Transverse colon (tissue), 4 donors: ENCODE measurements at regions not wholly inside any gene's neighbourhood (a gene's known extent, or its start where the extent isn't known, plus 50 kb on each side); places are given as distances from the start of the nearest gene placed in this dataset.

Source experiments
- DNase-seq: peaks from one replicate; pipeline ENCODE4 v3.0.0-alpha.2; 2019
- H3K27ac ChIP-seq, 4 donors: fragments of 200-600 bp; sonication (generic); 2 replicates each; pipeline ENCODE4 v1.5.1; 2016 to 2018; ENCODE audit warnings: inconsistent platforms in 4 of 4
- H3K27me3 ChIP-seq: fragments of 200-600 bp; sonication (generic); 2 replicates; pipeline ENCODE4 v1.5.1; 2017; ENCODE audit warnings: inconsistent platforms
- H3K36me3 ChIP-seq, 4 donors: fragments of 200-600 bp; sonication (generic); 2 replicates each; pipeline ENCODE4 v1.5.1; 2017 to 2019; ENCODE audit warnings: inconsistent platforms in 4 of 4
- H3K4me1 ChIP-seq, 4 donors: fragments of 200-600 bp; sonication (generic); 2 replicates each; pipeline ENCODE4 v1.5.1; 2017 to 2020; ENCODE audit warnings: inconsistent platforms in 4 of 4
- H3K4me3 ChIP-seq, 4 donors: fragments of 200-600 bp; sonication (generic); 1 replicate in 1 of 4; 2 replicates in 3 of 4; pipeline versions ENCODE4 v1.5.1 to v1.6.1; 2017 to 2019; ENCODE audit warnings: inconsistent platforms in 4 of 4
- H3K9me3 ChIP-seq, 2 donors: fragments of 200-600 bp; sonication (generic); 2 replicates each; pipeline ENCODE4 v1.5.1; 2017 to 2019; ENCODE audit warnings: inconsistent platforms in 2 of 2
- EP300 ChIP-seq: sonication (generic); formaldehyde crosslinking; IDR thresholded peaks from one replicate; pipeline ENCODE4 v1.6.1; 2017; ENCODE audit warnings: antibody characterized with exemption, low read depth
- POLR2A ChIP-seq: fragments of 450-650 bp; IDR thresholded peaks from one replicate; pipeline ENCODE4 v1.6.1; 2016; ENCODE audit warnings: antibody characterized with exemption, mild to moderate bottlenecking, moderate library complexity
- POLR2AphosphoS5 ChIP-seq, 3 donors: sonication (generic); formaldehyde crosslinking; IDR thresholded peaks; one replicate each; pipeline ENCODE4 v1.6.1; 2016; ENCODE audit warnings: antibody characterized with exemption in 3 of 3
- WGBS, 2 donors: methylation state at CpG; one replicate each; pipeline ENCODE4 v1.1.5; 2018; ENCODE audit warnings: low coverage in 1 of 2; 5-methylcytosine and 5-hydroxymethylcytosine counted together
- in situ Hi-C, 4 donors: fragments of 200-750 bp; cut with MboI; loops; one replicate each; pipeline versions ENCODE4 v1.15.0 to v1.15.1; 2017; ENCODE audit warnings: low sequenced_read_pairs in 3 of 4, low pct_ligation_motif_present in 1 of 4, low pct_unique_long_range_greater_than_20kb in 1 of 4
- intact Hi-C: fragments of 100-400 bp; cut with DNase I; formaldehyde crosslinking; loops from one replicate; pipeline ENCODE4 v1.15.1; 2023; ENCODE audit warnings: low total_unique reads
- TF ChIP-seq, protein P1 (sequence below), 5 experiments: fragments of 200-600 bp in 3 of 5; fragments of 450-650 bp in 2 of 5; sonication (generic) in 3 of 5; IDR thresholded peaks; 1 replicate in 2 of 5; 2 replicates in 3 of 5; pipeline ENCODE4 v1.5.1; 2016 to 2017; ENCODE audit warnings: antibody characterized with exemption in 5 of 5, inconsistent platforms in 3 of 5, mild to moderate bottlenecking in 2 of 5, moderate library complexity in 1 of 5

DNA sequence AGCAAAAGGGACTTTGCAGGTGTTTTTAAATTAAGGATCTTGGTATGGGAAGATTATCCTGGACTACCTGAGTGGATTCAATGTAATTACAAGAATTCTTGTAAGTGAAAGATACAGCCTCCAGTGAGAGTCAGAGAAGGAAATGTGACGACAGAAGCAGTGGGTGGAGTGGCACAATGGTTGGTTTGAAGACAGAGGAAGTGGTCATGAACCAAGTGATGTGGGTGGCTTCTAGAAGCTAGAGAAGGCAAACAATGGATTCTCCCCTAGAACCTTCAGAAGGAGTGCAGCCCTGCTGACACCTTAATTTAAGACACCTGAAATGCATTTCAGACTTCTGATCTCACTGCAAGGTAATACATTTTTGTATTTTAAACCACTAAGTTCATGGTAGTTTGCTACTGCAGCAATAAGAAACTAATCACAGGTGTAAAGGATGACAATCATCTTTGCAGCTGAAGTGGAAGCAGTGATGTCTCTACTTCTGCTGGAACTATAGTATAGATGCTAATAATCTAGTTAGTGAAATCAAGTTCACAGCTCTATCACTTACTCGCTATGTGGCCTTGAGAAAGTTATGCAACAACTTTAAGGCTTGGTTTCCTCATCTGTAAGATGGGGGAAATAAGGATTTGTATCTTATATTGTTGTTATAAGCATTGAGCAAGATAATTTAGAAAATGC, 403.4 kb upstream of the SUCLG2 start:
- intact Hi-C loops (no loop called here), in situ Hi-C loops (no loop called here)
- H3K4me1 ChIP-seq: peaks cover 0 to 16% (median 5%) of the 10 kb centered on the region in 4 donors
- TF ChIP-seq EP300 (no peak), POLR2A (no peak), POLR2AphosphoS5 (IDR thresholded peaks at IDR 0.05) (no peak)
- TF ChIP-seq, protein P1, sequence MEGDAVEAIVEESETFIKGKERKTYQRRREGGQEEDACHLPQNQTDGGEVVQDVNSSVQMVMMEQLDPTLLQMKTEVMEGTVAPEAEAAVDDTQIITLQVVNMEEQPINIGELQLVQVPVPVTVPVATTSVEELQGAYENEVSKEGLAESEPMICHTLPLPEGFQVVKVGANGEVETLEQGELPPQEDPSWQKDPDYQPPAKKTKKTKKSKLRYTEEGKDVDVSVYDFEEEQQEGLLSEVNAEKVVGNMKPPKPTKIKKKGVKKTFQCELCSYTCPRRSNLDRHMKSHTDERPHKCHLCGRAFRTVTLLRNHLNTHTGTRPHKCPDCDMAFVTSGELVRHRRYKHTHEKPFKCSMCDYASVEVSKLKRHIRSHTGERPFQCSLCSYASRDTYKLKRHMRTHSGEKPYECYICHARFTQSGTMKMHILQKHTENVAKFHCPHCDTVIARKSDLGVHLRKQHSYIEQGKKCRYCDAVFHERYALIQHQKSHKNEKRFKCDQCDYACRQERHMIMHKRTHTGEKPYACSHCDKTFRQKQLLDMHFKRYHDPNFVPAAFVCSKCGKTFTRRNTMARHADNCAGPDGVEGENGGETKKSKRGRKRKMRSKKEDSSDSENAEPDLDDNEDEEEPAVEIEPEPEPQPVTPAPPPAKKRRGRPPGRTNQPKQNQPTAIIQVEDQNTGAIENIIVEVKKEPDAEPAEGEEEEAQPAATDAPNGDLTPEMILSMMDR (IDR thresholded peaks at IDR 0.05): no peak
- H3K27ac ChIP-seq: no peak overlapping the region
- 44 to 65% methylated on average over 2 of the region's 2 CpGs for WGBS, 2 donors
- DNase-seq: no peak
- no peaks in the 10 kb centered on the region for H3K36me3 ChIP-seq
- H3K27me3 ChIP-seq: no peaks in the 10 kb centered on the region
- H3K4me3 ChIP-seq: no peak overlapping the region
- H3K9me3 ChIP-seq: no peaks in the 10 kb centered on the region

DNA sequence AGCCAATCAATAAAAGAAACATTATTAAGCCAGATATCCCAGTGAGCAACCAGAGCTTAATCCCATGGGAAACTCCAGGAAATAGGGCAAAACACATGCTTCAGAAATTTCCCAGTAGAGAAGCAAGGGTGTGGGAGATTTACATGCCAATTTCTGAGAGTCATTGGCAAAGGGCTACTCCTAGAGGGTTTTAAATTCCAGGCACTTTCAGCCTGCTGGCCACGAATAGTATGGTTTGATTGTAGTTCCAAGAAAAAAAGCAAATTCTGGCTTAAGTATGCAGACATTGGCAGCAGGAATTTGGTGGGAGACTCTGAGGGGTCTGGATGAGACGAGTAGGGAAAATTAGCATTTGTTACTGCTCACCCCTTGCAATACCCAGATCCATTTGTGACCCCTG, 402.1 kb upstream of the SUCLG2 start:
- peaks cover 0 to 16% (median 5%) of the 10 kb centered on the region in 4 donors for H3K4me1 ChIP-seq
- DNase-seq: no peak
- intact Hi-C loops: no loop called here
- H3K4me3 ChIP-seq: no peak overlapping the region
- no peaks in the 10 kb centered on the region for H3K9me3 ChIP-seq
- no peak overlapping the region for H3K27ac ChIP-seq
- WGBS, 2 donors: 72% methylated on average over 2 of the region's 2 CpGs; no CpG with 5 or more reads in 1 of the 2 donors
- in situ Hi-C loops: no loop called here
- TF ChIP-seq POLR2AphosphoS5 (IDR thresholded peaks at IDR 0.05): no peak
- TF ChIP-seq POLR2A: no peak
- TF ChIP-seq, protein P1 (IDR thresholded peaks at IDR 0.05): no peak
- no peak for TF ChIP-seq EP300
- H3K27me3 ChIP-seq: no peaks in the 10 kb centered on the region
- H3K36me3 ChIP-seq: no peaks in the 10 kb centered on the region

DNA sequence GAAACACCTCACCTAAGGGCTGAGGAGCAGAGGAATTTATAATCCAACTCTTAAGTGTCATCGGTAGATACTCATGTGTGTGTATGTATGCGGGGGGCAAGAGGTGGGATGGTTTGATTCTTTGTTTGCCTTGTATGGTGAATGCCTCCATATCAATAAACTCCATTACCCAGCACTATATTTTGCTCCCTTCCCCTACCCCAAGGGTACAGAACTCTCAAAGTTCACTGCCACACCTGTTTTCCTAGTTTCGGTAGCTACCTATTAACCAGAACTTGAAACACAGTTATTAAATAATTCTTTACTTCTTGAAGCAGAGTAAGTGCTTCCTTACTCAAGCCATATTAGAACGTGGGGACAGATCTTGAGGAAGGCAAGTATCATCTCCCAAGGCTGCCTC, 400.8 kb upstream of the SUCLG2 start:
- H3K27ac ChIP-seq: no peak overlapping the region
- H3K36me3 ChIP-seq: no peaks in the 10 kb centered on the region

DNA sequence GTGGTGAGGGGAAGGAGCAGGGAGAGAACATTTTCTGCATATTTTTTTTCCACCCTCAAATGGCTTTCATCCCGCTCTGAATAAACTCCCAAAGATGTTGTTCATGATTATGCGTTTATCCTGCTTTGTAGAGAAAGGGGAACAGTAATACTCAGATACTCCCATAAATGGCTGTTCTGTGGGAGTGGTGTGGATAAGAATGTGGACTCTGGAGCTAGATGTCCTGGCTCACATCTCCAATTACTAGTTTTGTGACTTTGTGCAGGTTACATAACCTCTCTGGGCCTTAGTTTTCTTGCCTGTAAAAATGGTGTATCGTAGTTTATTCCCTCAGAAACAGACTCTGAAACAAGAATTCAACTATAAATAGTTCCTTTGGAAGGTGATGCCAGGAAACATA, 395.4 kb upstream of the SUCLG2 start:
- H3K36me3 ChIP-seq: no peaks in the 10 kb centered on the region
- H3K4me1 ChIP-seq: no peaks in the 10 kb centered on the region
- H3K4me3 ChIP-seq: no peak overlapping the region
- H3K27ac ChIP-seq: no peak overlapping the region
- DNase-seq: no peak
- no peak for TF ChIP-seq EP300
- no peak for TF ChIP-seq POLR2AphosphoS5 (IDR thresholded peaks at IDR 0.05)
- TF ChIP-seq, protein P1 (IDR thresholded peaks at IDR 0.05): no peak
- no peak for TF ChIP-seq POLR2A
- in situ Hi-C loops: no loop called here
- intact Hi-C loops: no loop called here
- 40 to 43% methylated on average over 3 of the region's 3 CpGs for WGBS, 2 donors
- no peaks in the 10 kb centered on the region for H3K27me3 ChIP-seq
- H3K9me3 ChIP-seq: no peaks in the 10 kb centered on the region

More for the DNA sequence above, 400.8 kb upstream of the SUCLG2 start:
- Histone ChIP-seq H3K4me3 (no peak overlapping the region), H3K9me3 (no peaks in the 10 kb centered on the region), H3K27me3 (no peaks in the 10 kb centered on the region), H3K4me1 (peaks cover 0 to 15% (median 5%) of the 10 kb centered on the region in 4 donors)
- DNase-seq: no peak
- in situ Hi-C loops (no loop called here), intact Hi-C loops (no loop called here)
- TF ChIP-seq EP300: no peak
- TF ChIP-seq POLR2AphosphoS5 (IDR thresholded peaks at IDR 0.05): no peak
- TF ChIP-seq, protein P1 (IDR thresholded peaks at IDR 0.05): no peak
- TF ChIP-seq POLR2A: no peak
- 20 to 61% methylated on average over 2 to 4 of the region's 4 CpGs for WGBS, 2 donors
